Activated naive CD8-positive, alpha-beta T cell treated with anti-CD3 and anti-CD28 coated beads, Interleukin-2, amount 10 ng/mL, durations not matched to agents 7 days and 5 days (primary cell): ENCODE measurements at regions not wholly inside any gene's neighbourhood (a gene's known extent, or its start where the extent isn't known, plus 50 kb on each side); places are given as distances from the start of the nearest gene placed in this dataset.
A peak's percentile ranks its signal among the peaks of the same experiment; 100 is the strongest.
"Not testable (repeated sequence)": the region's sequence is repeated elsewhere in the genome, so short reads cannot be mapped to it uniquely, and the experiment has no call there.

Experiments
- ATAC-seq: fragments of 150-1000 bp; cut with Tn5 transposase; one replicate; pipeline ENCODE4 v1.10.0; 2021; ENCODE audit warnings: low read depth, moderate library complexity
- POLR2A ChIA-PET: fragments of 350-600 bp; sonication (Branson Sonifier 250); formaldehyde crosslinking; loops from one replicate; lab custom pipeline; 2021; ENCODE audit warnings: antibody characterized with exemption; lab: Charles Lee
- DNase-seq: peaks from one replicate; pipeline ENCODE4 v3.0.0; 2021
- H3K27ac Mint-ChIP-seq: one replicate; pipeline ENCODE4 v1.8.0; 2022; ENCODE audit warnings: mild to moderate bottlenecking, mixed read lengths
- H3K27me3 Mint-ChIP-seq: one replicate; pipeline ENCODE4 v1.8.0; 2022; ENCODE audit warnings: mild to moderate bottlenecking, moderate library complexity, mixed read lengths
- H3K36me3 Mint-ChIP-seq: one replicate; pipeline ENCODE4 v1.8.0; 2021; ENCODE audit warnings: mild to moderate bottlenecking, mixed read lengths
- H3K4me1 Mint-ChIP-seq: one replicate; pipeline ENCODE4 v1.8.0; 2021; ENCODE audit warnings: mixed read lengths
- H3K4me3 Mint-ChIP-seq: one replicate; pipeline ENCODE4 v1.8.0; 2022; ENCODE audit warnings: mild to moderate bottlenecking, moderate library complexity, mixed read lengths
- H3K9me3 Mint-ChIP-seq: one replicate; pipeline ENCODE4 v1.8.0; 2021; ENCODE audit warnings: mixed read lengths

GRCh38 chr7:52735656-52736055, 299.8 kb upstream of the POM121L12 start:
- no peak for ATAC-seq
- Mint-ChIP-seq H3K36me3 (no peaks in the 10 kb centered on the region), H3K4me3 (no peak overlapping the region), H3K4me1 (no peaks in the 10 kb centered on the region), H3K27ac (no peak overlapping the region), H3K9me3 (peaks cover 10% of the 10 kb centered on the region), H3K27me3 (no peaks in the 10 kb centered on the region)
- DNase-seq: no peak
- POLR2A ChIA-PET: no interaction called here

DNA sequence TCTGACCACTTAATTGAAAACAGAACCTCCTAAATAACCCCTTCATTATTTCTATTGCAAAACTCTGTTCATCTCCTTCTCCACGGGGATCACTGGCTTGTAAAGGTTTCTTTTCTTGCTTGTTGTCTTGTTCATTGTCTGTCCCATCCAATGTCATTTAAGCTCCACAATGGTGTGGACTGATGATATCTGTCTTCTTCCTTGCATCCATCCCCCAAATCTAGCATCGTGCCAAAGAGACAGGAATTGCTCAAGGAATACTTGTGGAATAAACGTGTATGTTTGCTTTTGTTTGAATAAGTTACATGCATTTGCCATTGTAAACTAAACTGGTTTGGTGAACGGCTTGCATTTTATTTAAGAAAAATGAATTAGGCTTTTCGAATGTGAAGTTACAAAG, 306.8 kb upstream of the POM121L12 start:
- H3K9me3 Mint-ChIP-seq, ATAC-seq, H3K36me3 Mint-ChIP-seq, H3K27ac Mint-ChIP-seq, H3K4me3 Mint-ChIP-seq, DNase-seq, H3K4me1 Mint-ChIP-seq, H3K27me3 Mint-ChIP-seq, POLR2A ChIA-PET: not testable (repeated sequence)

DNA sequence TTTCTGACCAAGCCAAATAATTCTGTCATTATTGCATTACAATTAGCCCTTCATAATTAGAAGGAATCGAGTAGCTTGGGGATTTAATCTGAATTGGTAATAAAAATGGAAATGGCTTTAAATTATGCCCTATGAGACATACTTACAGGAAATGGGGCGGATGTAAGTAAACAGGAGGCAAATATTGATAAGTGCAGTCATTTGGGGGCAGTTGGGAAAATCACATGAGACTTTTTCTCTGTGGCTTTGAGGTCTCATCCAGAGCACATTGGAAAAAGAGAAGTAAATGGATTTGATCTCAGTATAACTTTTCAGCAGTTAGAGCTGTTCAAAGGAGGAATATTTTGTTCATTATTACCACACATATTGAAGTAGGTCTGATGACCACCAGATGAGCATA, 307.8 kb upstream of the POM121L12 start:
- no peak overlapping the region for H3K27ac Mint-ChIP-seq
- H3K36me3 Mint-ChIP-seq: no peaks in the 10 kb centered on the region
- H3K4me1 Mint-ChIP-seq: no peaks in the 10 kb centered on the region
- ATAC-seq: no peak
- H3K4me3 Mint-ChIP-seq: no peak overlapping the region
- DNase-seq: no peak
- no peaks in the 10 kb centered on the region for H3K27me3 Mint-ChIP-seq
- peaks cover 9% of the 10 kb centered on the region for H3K9me3 Mint-ChIP-seq
- POLR2A ChIA-PET: no interaction called here

DNA sequence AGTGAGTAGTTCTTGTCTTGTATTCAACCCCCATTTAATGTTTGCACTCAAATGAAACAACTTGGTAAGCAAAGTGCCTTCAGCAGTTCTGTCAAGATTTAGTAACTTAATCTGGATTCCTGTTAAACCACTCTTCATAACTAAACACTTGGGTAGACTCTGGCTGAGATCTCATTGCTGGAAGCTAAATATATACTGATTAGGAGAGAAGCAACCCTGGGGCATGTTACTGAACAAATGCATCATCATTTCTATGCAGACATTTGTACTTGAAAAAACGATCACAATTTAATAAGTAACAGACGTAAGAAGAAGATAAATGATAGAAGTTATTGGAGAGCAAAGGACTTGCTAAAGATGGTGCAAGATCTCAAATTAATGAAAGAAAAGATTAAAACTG, 308.4 kb upstream of the POM121L12 start:
- Mint-ChIP-seq H3K36me3 (no peaks in the 10 kb centered on the region), H3K27me3 (no peaks in the 10 kb centered on the region)

GRCh38 chr7:52726493-52726892, 308.9 kb upstream of the POM121L12 start:
- DNase-seq (no peak), ATAC-seq (no peak)
- H3K36me3 Mint-ChIP-seq: no peaks in the 10 kb centered on the region
- no peak overlapping the region for H3K27ac Mint-ChIP-seq
- no peak overlapping the region for H3K4me3 Mint-ChIP-seq
- H3K9me3 Mint-ChIP-seq: peaks cover 8% of the 10 kb centered on the region
- no peaks in the 10 kb centered on the region for H3K27me3 Mint-ChIP-seq
- H3K4me1 Mint-ChIP-seq: no peaks in the 10 kb centered on the region
- POLR2A ChIA-PET: no interaction called here

More for the DNA sequence above, 308.4 kb upstream of the POM121L12 start:
- ATAC-seq: no peak
- Mint-ChIP-seq H3K4me3 (no peak overlapping the region), H3K27ac (no peak overlapping the region), H3K9me3 (peaks cover 9% of the 10 kb centered on the region), H3K4me1 (no peaks in the 10 kb centered on the region)
- no peak for DNase-seq
- POLR2A ChIA-PET: no interaction called here

- Mint-ChIP-seq H3K9me3 (peaks cover 4% of the 10 kb centered on the region), H3K27me3 (no peaks in the 10 kb centered on the region), H3K36me3 (no peaks in the 10 kb centered on the region), H3K4me1 (no peaks in the 10 kb centered on the region), H3K27ac (peak overlapping the region; percentile 26), H3K4me3 (no peak overlapping the region)
- no peak for DNase-seq
- ATAC-seq: no peak
- POLR2A ChIA-PET: no interaction called here
Measured at GRCh38 chr7:52723606-52724005, 311.8 kb upstream of the POM121L12 start.

- DNase-seq (no peak), ATAC-seq (no peak)
- no peaks in the 10 kb centered on the region for H3K27me3 Mint-ChIP-seq
- no peak overlapping the region for H3K4me3 Mint-ChIP-seq
- POLR2A ChIA-PET: no interaction called here
- H3K27ac Mint-ChIP-seq: no peak overlapping the region
- H3K36me3 Mint-ChIP-seq: no peaks in the 10 kb centered on the region
- H3K9me3 Mint-ChIP-seq: peaks cover 4% of the 10 kb centered on the region
- H3K4me1 Mint-ChIP-seq: no peaks in the 10 kb centered on the region
Measured at GRCh38 chr7:52720856-52721255, 314.6 kb upstream of the POM121L12 start.

- Mint-ChIP-seq H3K27ac (no peak overlapping the region), H3K4me1 (no peaks in the 10 kb centered on the region), H3K4me3 (no peak overlapping the region), H3K9me3 (peaks cover 5% of the 10 kb centered on the region), H3K27me3 (no peaks in the 10 kb centered on the region), H3K36me3 (no peaks in the 10 kb centered on the region)
- POLR2A ChIA-PET: no interaction called here
- DNase-seq (no peak), ATAC-seq (no peak)
Measured at GRCh38 chr7:52719677-52720076, 315.8 kb upstream of the POM121L12 start.

DNA sequence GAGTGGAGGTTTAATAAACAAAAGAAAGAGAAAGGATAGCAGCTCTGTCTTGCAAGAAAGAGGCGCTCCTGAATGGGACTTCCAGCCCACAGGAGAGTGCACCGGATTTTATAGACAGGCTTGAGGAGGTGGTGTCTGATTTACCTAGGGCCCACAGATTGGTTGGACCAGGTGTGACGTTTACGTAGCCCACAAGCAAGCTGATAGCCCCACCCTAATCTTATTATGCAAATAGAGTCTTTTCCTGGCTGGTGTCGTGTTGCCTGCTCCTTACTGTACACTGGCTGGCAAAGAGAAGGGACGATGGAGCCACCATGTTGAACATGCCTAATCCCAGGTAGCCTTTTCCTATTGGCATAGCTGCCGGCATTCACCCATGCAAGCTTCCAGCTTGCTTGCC, 319.7 kb upstream of the POM121L12 start:
- POLR2A ChIA-PET: no interaction called here
- no peaks in the 10 kb centered on the region for H3K36me3 Mint-ChIP-seq
- H3K9me3 Mint-ChIP-seq: peaks cover 13% of the 10 kb centered on the region
- no peak overlapping the region for H3K4me3 Mint-ChIP-seq
- no peak overlapping the region for H3K27ac Mint-ChIP-seq
- H3K27me3 Mint-ChIP-seq: no peaks in the 10 kb centered on the region
- ATAC-seq (no peak), DNase-seq (no peak)
- H3K4me1 Mint-ChIP-seq: no peaks in the 10 kb centered on the region

DNA sequence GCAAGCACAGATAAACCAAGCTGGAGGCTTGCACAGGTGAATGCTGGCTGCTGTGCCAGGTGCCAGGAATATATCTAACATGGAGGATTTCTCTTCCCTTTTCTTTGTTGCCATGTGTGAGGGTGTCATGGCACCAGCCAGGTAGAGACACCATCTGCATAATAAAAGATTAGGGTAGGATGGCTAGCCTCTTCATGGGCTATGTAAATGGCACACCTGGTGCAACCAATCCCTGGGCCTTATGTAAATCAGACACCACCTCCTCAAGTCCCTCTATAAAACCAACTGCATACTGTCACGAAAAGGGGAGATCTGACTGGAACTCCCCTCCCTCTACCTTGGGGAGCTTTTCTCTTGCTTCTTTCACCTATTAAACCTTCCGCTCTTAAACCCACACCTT, 322.5 kb upstream of the POM121L12 start:
- POLR2A ChIA-PET: no interaction called here
- Mint-ChIP-seq H3K27me3 (no peaks in the 10 kb centered on the region), H3K27ac (no peak overlapping the region), H3K4me1 (no peaks in the 10 kb centered on the region), H3K4me3 (no peak overlapping the region), H3K9me3 (peaks cover 14% of the 10 kb centered on the region), H3K36me3 (no peaks in the 10 kb centered on the region)
- DNase-seq: no peak
- no peak for ATAC-seq

GRCh38 chr7:52711951-52712350, 323.5 kb upstream of the POM121L12 start:
- no peak for DNase-seq
- no peaks in the 10 kb centered on the region for H3K36me3 Mint-ChIP-seq
- H3K4me1 Mint-ChIP-seq: no peaks in the 10 kb centered on the region
- no peaks in the 10 kb centered on the region for H3K27me3 Mint-ChIP-seq
- ATAC-seq: no peak
- H3K4me3 Mint-ChIP-seq: no peak overlapping the region
- H3K9me3 Mint-ChIP-seq: peaks cover 14% of the 10 kb centered on the region
- POLR2A ChIA-PET: no interaction called here
- no peak overlapping the region for H3K27ac Mint-ChIP-seq

- Mint-ChIP-seq H3K27ac (no peak overlapping the region), H3K4me3 (no peak overlapping the region), H3K36me3 (no peaks in the 10 kb centered on the region), H3K27me3 (no peaks in the 10 kb centered on the region), H3K9me3 (peaks cover 6% of the 10 kb centered on the region), H3K4me1 (no peaks in the 10 kb centered on the region)
- no peak for ATAC-seq
- no peak for DNase-seq
- POLR2A ChIA-PET: no interaction called here
Measured at GRCh38 chr7:52708846-52709245, 326.6 kb upstream of the POM121L12 start.

DNA sequence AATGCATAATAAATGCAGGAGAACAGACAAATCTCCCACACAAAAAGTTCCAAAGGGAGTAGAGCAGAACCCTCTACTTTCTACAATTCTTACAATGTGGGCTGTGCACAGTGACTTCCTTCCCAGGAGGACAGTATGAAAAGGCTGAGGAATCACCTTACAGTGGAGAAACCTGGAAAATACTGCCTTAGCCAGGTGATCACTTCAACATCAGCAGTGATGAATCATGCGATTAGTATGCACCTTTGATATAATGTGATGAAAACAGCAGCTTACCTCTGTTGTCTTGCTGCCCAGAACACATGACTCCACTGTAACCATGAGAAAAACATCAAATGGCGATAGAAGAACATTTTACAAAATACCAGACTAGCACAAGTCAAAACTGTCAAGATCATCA, 329.7 kb upstream of the POM121L12 start:
- Mint-ChIP-seq H3K36me3 (no peaks in the 10 kb centered on the region), H3K27ac (no peak overlapping the region), H3K9me3 (peaks cover 2% of the 10 kb centered on the region), H3K27me3 (no peaks in the 10 kb centered on the region), H3K4me3 (no peak overlapping the region), H3K4me1 (no peaks in the 10 kb centered on the region)
- DNase-seq: no peak
- POLR2A ChIA-PET: no interaction called here
- no peak for ATAC-seq

GRCh38 chr7:52700349-52700748, 335.1 kb upstream of the POM121L12 start:
- Mint-ChIP-seq H3K9me3 (peaks cover 5% of the 10 kb centered on the region), H3K4me3 (no peak overlapping the region), H3K36me3 (no peaks in the 10 kb centered on the region), H3K4me1 (no peaks in the 10 kb centered on the region), H3K27ac (no peak overlapping the region), H3K27me3 (no peaks in the 10 kb centered on the region)
- POLR2A ChIA-PET: no interaction called here
- DNase-seq: no peak
- ATAC-seq: no peak

GRCh38 chr7:52695973-52696595, 339.3 kb upstream of the POM121L12 start:
- ATAC-seq (no peak), DNase-seq (no peak)
- Mint-ChIP-seq H3K27me3 (no peaks in the 10 kb centered on the region), H3K4me3 (no peak overlapping the region), H3K36me3 (no peaks in the 10 kb centered on the region), H3K4me1 (no peaks in the 10 kb centered on the region), H3K9me3 (peaks cover 8% of the 10 kb centered on the region), H3K27ac (no peak overlapping the region)
- POLR2A ChIA-PET: no interaction called here
